NOMO-1 treated with DMSO at 0.1 percent for 48 hours (cell line): ENCODE measurements at regions not wholly inside any gene's neighbourhood (a gene's known extent, or its start where the extent isn't known, plus 50 kb on each side); places are given as distances from the start of the nearest gene placed in this dataset.
A peak's percentile ranks its signal among the peaks of the same experiment; 100 is the strongest.

ENCODE experiments used
- DNase-seq: peaks from one replicate; lab custom pipeline; 2025; ENCODE audit not compliant: unreplicated experiment; lab: John Stamatoyannopoulos, UW

GRCh38 chr17:77467521-77467920 is 326.8 kb downstream of the SEC14L1 start:
- DNase-seq: no peak

DNA sequence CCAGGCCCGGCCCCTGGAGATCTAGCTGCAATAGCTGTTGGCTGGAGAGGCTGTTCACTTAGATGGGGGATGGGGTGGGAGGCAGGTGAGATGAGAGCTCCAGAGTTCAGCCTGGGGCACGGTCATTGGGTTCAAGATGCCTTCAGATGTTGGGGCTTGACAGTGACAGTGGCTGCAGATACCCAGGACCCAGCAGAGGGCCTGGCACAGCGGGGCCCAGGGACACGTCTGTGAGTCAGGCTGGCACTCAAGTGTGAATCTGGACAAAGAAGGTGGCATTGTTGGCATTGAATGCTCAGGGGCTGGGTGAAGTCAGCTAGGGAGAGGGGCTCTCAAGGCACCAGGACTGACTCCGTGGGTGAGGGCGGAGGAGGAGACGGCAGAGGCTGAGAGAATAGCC is 328.1 kb downstream of the SEC14L1 start:
- no peak for DNase-seq

DNA sequence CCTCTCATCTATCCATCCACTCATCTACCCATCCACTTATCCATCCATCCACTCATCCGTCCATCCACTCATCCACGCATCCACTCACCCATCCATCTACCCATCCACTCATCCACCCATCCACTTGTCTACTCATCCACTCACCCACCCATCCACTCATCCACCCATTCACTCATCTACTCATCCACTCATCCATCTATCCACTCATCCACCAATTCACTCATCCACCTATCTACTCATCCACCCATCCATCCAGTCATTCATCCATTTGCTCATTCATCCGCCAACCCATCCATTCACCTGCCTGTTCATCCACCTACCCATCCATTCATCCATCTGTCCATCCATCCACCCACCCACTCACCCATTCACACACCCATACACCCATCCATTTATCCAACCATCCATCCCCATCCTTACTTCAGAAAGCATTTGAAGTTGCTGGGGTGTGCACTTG is 329.6 kb downstream of the SEC14L1 start:
- no peak for DNase-seq

- no peak for DNase-seq
Measured at GRCh38 chr17:77470800-77471733, 330.3 kb downstream of the SEC14L1 start.

DNA sequence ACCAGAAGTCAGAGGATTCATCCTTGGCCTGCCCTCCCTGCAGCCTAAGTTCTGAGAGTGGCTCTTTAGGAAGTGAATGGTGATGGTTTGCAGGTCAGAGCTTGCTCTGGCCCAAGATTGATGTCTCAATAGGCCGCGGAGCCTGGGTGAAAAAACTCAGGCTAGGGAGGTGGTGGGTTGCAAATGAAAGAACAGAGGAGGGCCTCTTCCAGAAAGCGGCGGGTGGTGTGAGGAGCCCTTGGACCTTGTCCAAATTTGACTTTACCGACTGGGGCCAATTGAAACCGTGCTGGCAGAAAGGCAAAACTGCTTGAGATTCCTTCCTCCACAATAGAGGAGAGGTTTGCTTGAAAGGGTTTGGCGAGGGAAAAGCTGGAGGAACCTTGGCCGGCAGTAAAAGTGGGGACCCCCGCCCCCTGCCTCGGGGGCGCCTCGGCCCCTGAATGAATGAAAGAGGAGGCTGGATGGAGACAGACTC is 331.3 kb downstream of the SEC14L1 start:
- DNase-seq: peak; percentile 59

DNA sequence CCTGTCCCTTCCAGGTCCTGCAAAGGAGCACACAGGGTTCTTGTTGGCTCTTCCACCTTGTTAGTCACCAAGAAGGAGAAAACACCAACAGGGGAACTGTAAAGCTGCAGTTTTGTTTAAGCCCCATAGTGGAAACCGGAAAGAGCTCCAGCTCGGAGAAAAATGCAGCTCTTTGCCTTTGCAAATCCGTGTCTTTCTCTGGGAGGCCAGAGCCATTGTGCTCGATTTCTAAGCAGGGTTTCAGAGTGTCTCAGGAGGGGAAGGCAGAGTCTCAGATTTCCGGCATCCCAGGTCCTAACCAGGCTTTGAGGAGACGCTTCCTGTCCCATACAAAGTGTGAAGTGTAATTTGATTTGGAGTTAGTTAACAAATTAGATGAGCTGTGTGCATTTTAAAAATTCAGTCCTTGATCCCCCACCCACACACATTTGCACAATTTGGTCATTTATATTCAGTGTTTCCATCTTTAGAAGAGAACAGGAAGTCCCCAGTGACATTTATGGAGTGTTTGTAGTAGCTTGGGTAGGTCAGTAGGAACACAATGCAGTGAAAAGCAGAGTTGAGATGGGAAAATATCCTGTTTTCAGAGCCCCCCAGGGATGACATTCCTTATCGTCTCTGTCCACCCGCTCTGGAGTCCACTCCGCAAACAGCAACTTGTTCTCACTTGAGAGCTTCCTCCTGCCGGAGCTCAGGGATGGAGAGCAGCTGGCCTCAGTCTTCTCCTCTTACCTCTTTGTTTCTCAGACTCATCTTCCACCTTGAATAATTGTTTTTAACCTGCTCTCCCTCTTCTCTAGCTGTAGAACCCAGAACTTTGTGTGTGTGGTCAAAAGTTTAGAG is 331.9 kb downstream of the SEC14L1 start:
- peak; percentile 34 for DNase-seq

- no peak for DNase-seq
Measured at GRCh38 chr17:77473615-77474226, 333.0 kb downstream of the SEC14L1 start.

DNA sequence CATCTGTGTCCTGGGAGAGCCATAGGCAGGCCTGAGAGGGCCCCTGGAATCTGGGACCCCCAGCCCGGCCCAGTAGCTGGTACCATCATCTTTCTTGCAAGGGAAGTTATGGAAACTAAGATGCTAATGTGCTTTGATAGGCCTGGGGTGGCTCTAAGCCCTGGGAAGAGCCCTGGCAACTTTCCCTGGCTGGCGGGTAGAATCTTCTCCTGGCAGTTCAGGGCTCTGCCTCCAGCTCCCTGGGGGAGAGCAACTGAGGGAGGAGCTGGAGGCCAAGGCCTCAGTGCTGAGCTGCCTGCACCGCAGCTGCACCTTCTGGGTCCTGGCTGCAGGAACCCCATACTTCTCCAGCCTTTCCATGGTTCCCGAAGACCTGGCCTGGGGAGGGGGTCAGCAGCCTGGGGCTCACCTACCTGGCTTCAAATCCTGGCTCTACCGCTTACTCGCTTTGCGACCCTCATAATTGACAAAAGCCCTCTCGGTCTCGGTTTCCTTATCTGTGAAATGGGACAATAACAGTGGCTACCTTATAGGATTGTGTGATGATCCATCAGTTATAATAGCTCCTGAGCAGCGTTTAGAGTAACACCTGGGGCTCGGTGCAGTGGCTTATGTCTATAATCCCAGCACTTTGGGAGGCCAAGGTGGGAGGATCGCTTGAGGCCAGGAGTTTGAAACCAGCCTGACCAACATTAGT is 333.7 kb downstream of the SEC14L1 start:
- no peak for DNase-seq

DNA sequence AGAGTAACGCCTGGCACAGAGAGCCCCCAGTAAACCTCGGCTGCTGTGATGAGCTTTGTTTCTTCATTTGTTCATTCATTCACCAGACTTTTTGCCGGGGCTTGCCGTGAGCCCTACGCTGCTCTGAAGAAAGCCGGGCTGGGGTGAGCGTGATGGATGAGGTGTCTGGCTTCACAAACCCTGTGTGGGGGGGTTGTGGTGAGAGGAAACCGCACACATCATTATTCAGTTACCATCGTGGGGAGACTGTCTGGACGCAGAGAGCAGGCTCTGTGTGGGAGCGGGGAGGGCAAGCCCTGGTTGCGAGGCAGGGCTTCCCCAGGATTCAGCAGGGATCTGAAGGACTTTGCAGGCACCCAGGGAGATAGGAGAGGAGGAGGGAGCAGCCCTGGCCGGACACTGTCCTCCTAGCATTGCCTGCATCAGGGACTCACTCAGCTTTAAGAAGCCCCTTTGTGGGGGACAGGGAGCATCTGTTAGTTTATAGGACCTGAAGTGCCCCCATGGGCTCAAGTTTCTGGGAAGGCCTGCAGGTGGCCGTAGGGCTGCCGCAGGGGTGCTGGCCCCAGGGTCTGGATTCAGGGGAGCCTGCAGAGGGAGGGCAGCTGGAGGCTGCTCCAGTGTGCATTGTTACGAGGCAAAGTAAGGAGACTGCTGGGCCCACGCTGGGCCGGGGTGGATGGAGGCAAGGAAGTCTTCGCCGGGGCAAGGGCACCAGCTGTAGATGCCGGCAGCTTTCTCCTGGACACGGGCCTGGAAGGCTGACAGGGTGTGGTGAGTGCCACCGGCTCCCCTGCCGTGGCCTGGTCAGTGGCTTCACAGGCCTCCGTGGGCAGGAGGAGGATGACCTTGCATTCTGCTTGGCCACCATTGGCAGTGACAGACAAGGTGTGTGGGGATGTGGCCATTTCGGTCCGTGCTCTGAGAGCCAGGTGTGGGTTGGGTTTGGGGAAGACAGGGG is 334.5 kb downstream of the SEC14L1 start:
- DNase-seq: peak; percentile 64

DNA sequence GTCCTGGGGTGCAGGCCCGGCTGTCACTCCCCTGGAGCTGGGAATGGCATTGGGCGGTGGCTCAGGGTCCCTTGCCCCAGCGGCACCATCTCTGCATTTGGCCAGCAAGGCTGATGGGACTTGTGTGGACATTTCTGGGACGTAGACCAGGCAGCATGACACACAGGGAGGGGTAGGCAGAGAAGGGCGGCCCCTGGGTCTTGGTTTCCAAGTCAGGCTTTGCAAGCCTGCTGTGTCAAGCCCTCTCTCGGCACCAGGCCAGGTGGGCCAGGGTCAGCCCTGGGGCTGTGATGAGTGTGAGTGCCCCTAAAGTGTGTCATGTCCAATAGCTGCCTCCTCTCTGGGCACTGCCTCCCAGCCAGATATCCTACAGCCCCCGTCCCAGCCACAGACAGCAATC is 335.2 kb downstream of the SEC14L1 start:
- DNase-seq: no peak

DNA sequence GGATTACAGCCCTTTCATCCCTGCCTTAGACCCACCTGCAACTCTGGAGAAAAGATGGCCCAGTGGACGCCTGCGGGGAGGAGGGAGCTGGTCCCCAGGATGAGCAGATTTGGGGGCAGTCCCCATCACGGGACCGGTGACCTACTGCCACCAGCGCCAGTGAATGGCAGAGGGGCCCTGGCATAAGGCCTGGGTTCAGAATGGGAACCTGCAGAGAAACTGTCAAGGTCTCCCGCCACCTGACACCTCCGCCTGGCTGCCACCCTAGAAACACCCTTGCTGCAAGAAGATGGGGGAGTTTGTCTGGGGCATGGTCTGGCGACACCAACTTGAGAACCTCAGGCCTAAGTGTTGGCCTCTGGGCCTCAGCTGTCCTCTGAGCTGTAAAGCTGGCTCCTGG is 335.7 kb downstream of the SEC14L1 start:
- DNase-seq: no peak

- DNase-seq: no peak
Measured at GRCh38 chr17:77476931-77477805, 336.4 kb downstream of the SEC14L1 start.

- DNase-seq: no peak
Measured at GRCh38 chr17:77478281-77478680, 337.5 kb downstream of the SEC14L1 start.

DNA sequence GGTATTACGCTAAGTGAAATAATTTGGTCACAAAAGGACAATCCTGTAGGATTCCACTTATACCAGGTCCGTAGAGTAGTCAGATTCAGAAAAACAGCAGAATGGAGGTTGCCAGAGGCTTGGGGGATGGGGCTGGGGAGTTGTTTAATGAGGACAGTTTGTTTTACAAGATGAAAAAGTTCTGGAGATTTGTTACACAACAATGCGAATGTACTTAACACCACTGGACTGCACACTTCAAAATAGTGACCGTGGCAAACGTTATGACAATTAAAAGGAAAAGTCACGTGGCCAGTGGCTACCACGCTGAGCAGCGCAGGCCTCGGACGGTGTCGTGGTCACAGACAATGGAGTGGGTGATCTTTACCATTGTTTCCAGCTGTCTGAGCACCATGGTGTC is 338.1 kb downstream of the SEC14L1 start:
- no peak for DNase-seq

- no peak for DNase-seq
Measured at GRCh38 chr17:77479372-77480198, 338.8 kb downstream of the SEC14L1 start.

- DNase-seq: no peak
Measured at GRCh38 chr17:77480199-77480508, 339.4 kb downstream of the SEC14L1 start.

DNA sequence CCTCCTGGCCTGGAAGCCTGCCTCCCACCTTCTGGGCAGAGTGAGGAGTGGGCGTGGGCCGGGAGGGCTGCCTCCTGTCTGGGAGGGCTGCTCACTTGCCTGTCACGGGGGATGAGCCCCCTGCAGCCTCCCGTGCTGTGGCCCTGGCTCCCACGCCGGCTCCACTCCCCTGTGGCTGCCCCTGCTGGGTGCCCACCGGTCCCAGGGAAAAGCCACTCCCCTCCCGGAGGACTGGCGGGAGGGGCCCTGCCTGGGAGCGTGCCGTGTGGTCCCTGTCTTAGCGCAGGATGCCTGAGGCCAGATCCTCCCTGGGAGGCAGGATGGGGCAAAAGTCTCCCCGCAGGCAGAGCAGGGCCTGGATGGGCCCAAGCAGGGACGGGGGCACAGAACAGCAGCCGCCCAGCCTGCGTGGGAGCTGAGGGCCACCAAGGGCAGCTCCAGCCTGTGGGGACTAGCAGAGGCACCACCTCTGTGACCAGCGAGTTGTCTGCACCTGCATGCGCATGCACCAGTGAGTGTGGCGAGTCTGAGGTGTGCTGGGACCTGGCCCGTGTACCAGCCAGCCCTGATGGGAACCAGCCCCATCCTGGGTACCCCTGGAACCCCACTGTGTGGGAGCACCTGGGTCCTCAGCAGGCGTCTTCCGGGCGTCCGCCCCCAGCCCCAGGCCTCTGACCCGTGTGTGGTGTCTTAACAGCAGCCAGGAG is 339.9 kb downstream of the SEC14L1 start:
- DNase-seq: no peak
